GM21526 (cell line): ENCODE measurements at regions not wholly inside any gene's neighbourhood (a gene's known extent, or its start where the extent isn't known, plus 50 kb on each side); places are given as distances from the start of the nearest gene placed in this dataset.

Source experiments
- ATAC-seq: cut with Tn5 transposase; IDR thresholded peaks from one replicate; pipeline ENCODE4 v1.9.1; 2021; ENCODE audit warnings: moderate library complexity; ENCODE audit not compliant: unreplicated experiment, low FRiP score

- no peak for ATAC-seq
Observed at GRCh38 chr15:31852933-31853799, 177.1 kb upstream of the CHRNA7 start.

GRCh38 chr15:31856581-31856980 is 173.7 kb upstream of the CHRNA7 start:
- no peak for ATAC-seq

- no peak for ATAC-seq
Observed at GRCh38 chr15:31857194-31857593, 173.1 kb upstream of the CHRNA7 start.

- ATAC-seq: no peak
Observed at GRCh38 chr15:31858026-31858425, 172.3 kb upstream of the CHRNA7 start.

GRCh38 chr15:31866248-31866647 is 164.1 kb upstream of the CHRNA7 start:
- no peak for ATAC-seq

GRCh38 chr15:31867536-31868442 is 162.5 kb upstream of the CHRNA7 start:
- ATAC-seq: no peak

- peak; percentile 23 for ATAC-seq
Observed at GRCh38 chr15:31869686-31870307, 160.5 kb upstream of the CHRNA7 start.

- peak; percentile 84 for ATAC-seq
Observed at GRCh38 chr15:31870328-31871165, 159.8 kb upstream of the CHRNA7 start, which contains the start of gene OTUD7A. Gene OTUD7A (minus strand): TSS chr15:31870673.

- no peak for ATAC-seq
Observed at GRCh38 chr15:31871166-31871886, 159.0 kb upstream of the CHRNA7 start.

- no peak for ATAC-seq
Observed at GRCh38 chr15:31871887-31872281, 158.4 kb upstream of the CHRNA7 start.

GRCh38 chr15:31887246-31887645 is 143.1 kb upstream of the CHRNA7 start:
- ATAC-seq: no peak

- ATAC-seq: no peak
Observed at GRCh38 chr15:31892513-31892912, 137.8 kb upstream of the CHRNA7 start.

- ATAC-seq: no peak
Observed at GRCh38 chr15:31893780-31894179, 136.5 kb upstream of the CHRNA7 start.

- no peak for ATAC-seq
Observed at GRCh38 chr15:31897746-31898145, 132.6 kb upstream of the CHRNA7 start.

GRCh38 chr15:31901501-31901900 is 128.8 kb upstream of the CHRNA7 start:
- no peak for ATAC-seq

GRCh38 chr15:31905054-31905453 is 125.3 kb upstream of the CHRNA7 start:
- no peak for ATAC-seq

- no peak for ATAC-seq
Observed at GRCh38 chr15:31925541-31925940, 104.8 kb upstream of the CHRNA7 start.

- no peak for ATAC-seq
Observed at GRCh38 chr15:31930967-31931366, 99.3 kb upstream of the CHRNA7 start.

GRCh38 chr15:31932576-31932975 is 97.7 kb upstream of the CHRNA7 start:
- no peak for ATAC-seq
